SK-N-SH (cell line): ENCODE measurements at regions not wholly inside any gene's neighbourhood (a gene's known extent, or its start where the extent isn't known, plus 50 kb on each side); places are given as distances from the start of the nearest gene placed in this dataset.

Source experiments
- EP300 ChIP-seq, 2 experiments: IDR thresholded peaks; 2 replicates each; pipeline versions ENCODE4 v1.4.0 to v1.6.1; 2012; ENCODE audit warnings: borderline replicate concordance in 1 of 2, low read depth in 1 of 2, low read length in 1 of 2
- EZH2phosphoT487 ChIP-seq: fragments of 200-600 bp; sonication (generic); IDR thresholded peaks from 2 replicates; pipeline ENCODE4 v1.6.1; 2017; ENCODE audit warnings: low read depth, mixed run types, mild to moderate bottlenecking, antibody characterized with exemption, moderate library complexity, borderline replicate concordance
- GATA2 ChIP-seq: sonication (generic); formaldehyde crosslinking; IDR thresholded peaks from 2 replicates; pipeline ENCODE4 v1.5.0; 2020; ENCODE audit warnings: mild to moderate bottlenecking, missing genetic modification reagents
- JUND ChIP-seq: IDR thresholded peaks from 2 replicates; pipeline ENCODE4 v1.4.0; 2012
- POLR2AphosphoS5 ChIP-seq: IDR thresholded peaks from 2 replicates; pipeline ENCODE4 v1.6.1; 2012; ENCODE audit warnings: low read depth, low read length
- RAD21 ChIP-seq: IDR thresholded peaks from 2 replicates; pipeline ENCODE4 v1.6.1; 2012; ENCODE audit warnings: mild to moderate bottlenecking, low read length
- RCOR1 ChIP-seq: fragments of 150-350 bp; IDR thresholded peaks from 2 replicates; pipeline ENCODE4 v1.6.1; 2017; ENCODE audit warnings: antibody characterized with exemption, low read length
- YY1 ChIP-seq: IDR thresholded peaks from 2 replicates; pipeline ENCODE4 v1.4.0; 2012; ENCODE audit warnings: low read depth, mild to moderate bottlenecking
- TF ChIP-seq, protein P1 (sequence below): fragments of 200-600 bp; sonication (generic); IDR thresholded peaks from 2 replicates; pipeline ENCODE4 v1.6.1; 2017; ENCODE audit warnings: antibody characterized with exemption, mild to moderate bottlenecking, moderate library complexity
- TF ChIP-seq, protein P2 (sequence below): IDR thresholded peaks from 2 replicates; pipeline ENCODE4 v1.4.0; 2012; ENCODE audit warnings: low read depth
- TF ChIP-seq, protein P3 (sequence below): IDR thresholded peaks from 2 replicates; pipeline ENCODE4 v1.4.0; 2012; ENCODE audit warnings: low read depth, borderline replicate concordance
- TF ChIP-seq, protein P4 (sequence below): IDR thresholded peaks from 2 replicates; pipeline ENCODE4 v1.6.1; 2012; ENCODE audit warnings: mild to moderate bottlenecking, low read depth, low read length, moderate library complexity

DNA sequence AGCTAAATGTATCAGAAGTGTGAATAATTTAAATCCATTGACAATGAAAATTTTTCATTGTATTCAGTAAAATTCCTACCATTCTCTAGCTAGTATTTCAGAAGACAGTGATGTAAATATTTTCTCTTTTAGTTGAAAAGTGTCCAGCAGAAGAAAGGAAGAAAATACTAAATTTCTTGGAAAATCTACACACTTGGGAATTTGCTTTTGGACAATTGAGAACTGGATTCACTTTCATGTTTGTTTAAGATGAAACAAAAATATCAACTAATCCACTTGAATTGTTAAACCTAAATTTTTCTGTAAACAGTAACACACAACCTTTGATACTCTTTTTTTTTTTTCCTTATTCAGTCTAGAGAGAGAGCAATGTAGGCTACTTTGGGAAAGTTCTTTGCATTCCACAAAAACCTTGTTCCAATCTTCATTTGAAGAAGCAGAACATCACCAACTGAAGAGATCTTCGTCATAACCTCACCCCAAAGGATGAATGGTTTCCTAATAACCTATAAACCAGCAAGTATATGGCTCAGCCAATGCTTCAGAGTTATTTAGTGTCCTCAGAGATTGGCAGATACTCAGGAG lies 155.1 kb upstream of the GORAB start:
- TF ChIP-seq, protein P1, sequence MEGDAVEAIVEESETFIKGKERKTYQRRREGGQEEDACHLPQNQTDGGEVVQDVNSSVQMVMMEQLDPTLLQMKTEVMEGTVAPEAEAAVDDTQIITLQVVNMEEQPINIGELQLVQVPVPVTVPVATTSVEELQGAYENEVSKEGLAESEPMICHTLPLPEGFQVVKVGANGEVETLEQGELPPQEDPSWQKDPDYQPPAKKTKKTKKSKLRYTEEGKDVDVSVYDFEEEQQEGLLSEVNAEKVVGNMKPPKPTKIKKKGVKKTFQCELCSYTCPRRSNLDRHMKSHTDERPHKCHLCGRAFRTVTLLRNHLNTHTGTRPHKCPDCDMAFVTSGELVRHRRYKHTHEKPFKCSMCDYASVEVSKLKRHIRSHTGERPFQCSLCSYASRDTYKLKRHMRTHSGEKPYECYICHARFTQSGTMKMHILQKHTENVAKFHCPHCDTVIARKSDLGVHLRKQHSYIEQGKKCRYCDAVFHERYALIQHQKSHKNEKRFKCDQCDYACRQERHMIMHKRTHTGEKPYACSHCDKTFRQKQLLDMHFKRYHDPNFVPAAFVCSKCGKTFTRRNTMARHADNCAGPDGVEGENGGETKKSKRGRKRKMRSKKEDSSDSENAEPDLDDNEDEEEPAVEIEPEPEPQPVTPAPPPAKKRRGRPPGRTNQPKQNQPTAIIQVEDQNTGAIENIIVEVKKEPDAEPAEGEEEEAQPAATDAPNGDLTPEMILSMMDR, result no peak
- TF ChIP-seq, protein P2, sequence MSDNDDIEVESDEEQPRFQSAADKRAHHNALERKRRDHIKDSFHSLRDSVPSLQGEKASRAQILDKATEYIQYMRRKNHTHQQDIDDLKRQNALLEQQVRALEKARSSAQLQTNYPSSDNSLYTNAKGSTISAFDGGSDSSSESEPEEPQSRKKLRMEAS, result no peak
- no peak for TF ChIP-seq YY1
- TF ChIP-seq, protein P3, sequence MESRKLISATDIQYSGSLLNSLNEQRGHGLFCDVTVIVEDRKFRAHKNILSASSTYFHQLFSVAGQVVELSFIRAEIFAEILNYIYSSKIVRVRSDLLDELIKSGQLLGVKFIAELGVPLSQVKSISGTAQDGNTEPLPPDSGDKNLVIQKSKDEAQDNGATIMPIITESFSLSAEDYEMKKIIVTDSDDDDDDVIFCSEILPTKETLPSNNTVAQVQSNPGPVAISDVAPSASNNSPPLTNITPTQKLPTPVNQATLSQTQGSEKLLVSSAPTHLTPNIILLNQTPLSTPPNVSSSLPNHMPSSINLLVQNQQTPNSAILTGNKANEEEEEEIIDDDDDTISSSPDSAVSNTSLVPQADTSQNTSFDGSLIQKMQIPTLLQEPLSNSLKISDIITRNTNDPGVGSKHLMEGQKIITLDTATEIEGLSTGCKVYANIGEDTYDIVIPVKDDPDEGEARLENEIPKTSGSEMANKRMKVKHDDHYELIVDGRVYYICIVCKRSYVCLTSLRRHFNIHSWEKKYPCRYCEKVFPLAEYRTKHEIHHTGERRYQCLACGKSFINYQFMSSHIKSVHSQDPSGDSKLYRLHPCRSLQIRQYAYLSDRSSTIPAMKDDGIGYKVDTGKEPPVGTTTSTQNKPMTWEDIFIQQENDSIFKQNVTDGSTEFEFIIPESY, result no peak
- TF ChIP-seq POLR2AphosphoS5, result no peak
- no peak for TF ChIP-seq EZH2phosphoT487
- TF ChIP-seq EP300 (IDR thresholded peaks at IDR 0.05; ENCODE audit: borderline replicate concordance in 1 of 2, low read depth in 1 of 2, low read length in 1 of 2), result no peak
- TF ChIP-seq JUND, result no peak
- TF ChIP-seq RCOR1, result no peak
- TF ChIP-seq, protein P4, sequence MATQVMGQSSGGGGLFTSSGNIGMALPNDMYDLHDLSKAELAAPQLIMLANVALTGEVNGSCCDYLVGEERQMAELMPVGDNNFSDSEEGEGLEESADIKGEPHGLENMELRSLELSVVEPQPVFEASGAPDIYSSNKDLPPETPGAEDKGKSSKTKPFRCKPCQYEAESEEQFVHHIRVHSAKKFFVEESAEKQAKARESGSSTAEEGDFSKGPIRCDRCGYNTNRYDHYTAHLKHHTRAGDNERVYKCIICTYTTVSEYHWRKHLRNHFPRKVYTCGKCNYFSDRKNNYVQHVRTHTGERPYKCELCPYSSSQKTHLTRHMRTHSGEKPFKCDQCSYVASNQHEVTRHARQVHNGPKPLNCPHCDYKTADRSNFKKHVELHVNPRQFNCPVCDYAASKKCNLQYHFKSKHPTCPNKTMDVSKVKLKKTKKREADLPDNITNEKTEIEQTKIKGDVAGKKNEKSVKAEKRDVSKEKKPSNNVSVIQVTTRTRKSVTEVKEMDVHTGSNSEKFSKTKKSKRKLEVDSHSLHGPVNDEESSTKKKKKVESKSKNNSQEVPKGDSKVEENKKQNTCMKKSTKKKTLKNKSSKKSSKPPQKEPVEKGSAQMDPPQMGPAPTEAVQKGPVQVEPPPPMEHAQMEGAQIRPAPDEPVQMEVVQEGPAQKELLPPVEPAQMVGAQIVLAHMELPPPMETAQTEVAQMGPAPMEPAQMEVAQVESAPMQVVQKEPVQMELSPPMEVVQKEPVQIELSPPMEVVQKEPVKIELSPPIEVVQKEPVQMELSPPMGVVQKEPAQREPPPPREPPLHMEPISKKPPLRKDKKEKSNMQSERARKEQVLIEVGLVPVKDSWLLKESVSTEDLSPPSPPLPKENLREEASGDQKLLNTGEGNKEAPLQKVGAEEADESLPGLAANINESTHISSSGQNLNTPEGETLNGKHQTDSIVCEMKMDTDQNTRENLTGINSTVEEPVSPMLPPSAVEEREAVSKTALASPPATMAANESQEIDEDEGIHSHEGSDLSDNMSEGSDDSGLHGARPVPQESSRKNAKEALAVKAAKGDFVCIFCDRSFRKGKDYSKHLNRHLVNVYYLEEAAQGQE, result no peak
- TF ChIP-seq GATA2, result no peak
- no peak for TF ChIP-seq RAD21
